H9 (cell line): ENCODE measurements at regions not wholly inside any gene's neighbourhood (a gene's known extent, or its start where the extent isn't known, plus 50 kb on each side); places are given as distances from the start of the nearest gene placed in this dataset.

Experiments used
- DNase-seq: peaks from one replicate; pipeline ENCODE4 v3.0.0-alpha.2; 2017
- H2AFZ ChIP-seq: one replicate; pipeline ENCODE4 v1.6.1; 2013; ENCODE audit warnings: mild to moderate bottlenecking, low read length, control low read depth, moderate library complexity
- H2AK5ac ChIP-seq: 2 replicates; pipeline ENCODE4 v1.6.1; 2013; ENCODE audit warnings: low read length, control low read depth, mixed read lengths; ENCODE audit not compliant: insufficient read length
- H2BK120ac ChIP-seq: one replicate; pipeline ENCODE4 v1.6.1; 2013; ENCODE audit warnings: low read depth, mild to moderate bottlenecking, low read length, control low read depth, inconsistent platforms; ENCODE audit not compliant: poor library complexity, severe bottlenecking
- H2BK12ac ChIP-seq: 2 replicates; pipeline ENCODE4 v1.6.1; 2013; ENCODE audit warnings: low read length, control low read depth, mixed read lengths, low read depth; ENCODE audit not compliant: insufficient read length
- H2BK15ac ChIP-seq: 2 replicates; pipeline ENCODE4 v1.6.1; 2013; ENCODE audit warnings: low read depth, low read length, control low read depth
- H2BK20ac ChIP-seq: one replicate; pipeline ENCODE4 v1.6.1; 2013; ENCODE audit warnings: low read depth, mild to moderate bottlenecking, low read length, control low read depth, inconsistent platforms; ENCODE audit not compliant: poor library complexity, severe bottlenecking
- H2BK5ac ChIP-seq: 2 replicates; pipeline ENCODE4 v1.6.1; 2013; ENCODE audit warnings: low read length, control low read depth, mixed read lengths; ENCODE audit not compliant: insufficient read length
- H3K14ac ChIP-seq: 2 replicates; pipeline ENCODE4 v1.6.1; 2013; ENCODE audit warnings: low read length, control low read depth; ENCODE audit not compliant: insufficient read depth
- H3K18ac ChIP-seq: 2 replicates; pipeline ENCODE4 v1.6.1; 2013; ENCODE audit warnings: low read depth, mild to moderate bottlenecking, mixed read lengths, low read length, control low read depth; ENCODE audit not compliant: insufficient read length
- H3K23ac ChIP-seq: 2 replicates; pipeline ENCODE4 v1.6.1; 2013; ENCODE audit warnings: low read length, control low read depth, mixed read lengths, low read depth; ENCODE audit not compliant: insufficient read length
- H3K23me2 ChIP-seq: 2 replicates; pipeline ENCODE4 v1.6.1; 2013; ENCODE audit warnings: low read depth, mild to moderate bottlenecking, mixed read lengths, low read length, control low read depth; ENCODE audit not compliant: insufficient read length, poor library complexity, severe bottlenecking
- H3K27ac ChIP-seq: 2 replicates; pipeline ENCODE4 v1.5.1; 2013; ENCODE audit warnings: low read length, control low read depth, mixed read lengths, low read depth; ENCODE audit not compliant: insufficient read length
- H3K27me3 ChIP-seq: 2 replicates; pipeline ENCODE4 v1.6.1; 2013; ENCODE audit warnings: low read length, control low read depth, inconsistent platforms; ENCODE audit not compliant: insufficient read depth
- H3K4ac ChIP-seq: 2 replicates; pipeline ENCODE4 v1.6.1; 2013; ENCODE audit warnings: low read depth, mild to moderate bottlenecking, control low read depth, inconsistent platforms, low read length, moderate library complexity
- H3K4me1 ChIP-seq: 2 replicates; pipeline ENCODE4 v1.6.1; 2013; ENCODE audit warnings: low read length, control low read depth, inconsistent platforms; ENCODE audit not compliant: insufficient read depth
- H3K4me2 ChIP-seq: 2 replicates; pipeline ENCODE4 v1.6.1; 2013; ENCODE audit warnings: low read length, control low read depth, mixed read lengths; ENCODE audit not compliant: insufficient read length, insufficient read depth
- H3K56ac ChIP-seq: 2 replicates; pipeline ENCODE4 v1.6.1; 2013; ENCODE audit warnings: low read depth, mild to moderate bottlenecking, mixed read lengths, low read length, control low read depth; ENCODE audit not compliant: insufficient read length
- H3K79me1 ChIP-seq: 2 replicates; pipeline ENCODE4 v1.6.1; 2013; ENCODE audit warnings: low read depth, mild to moderate bottlenecking, moderate library complexity, low read length, control low read depth, inconsistent platforms; ENCODE audit not compliant: insufficient read depth, poor library complexity, severe bottlenecking
- H3K79me2 ChIP-seq: 2 replicates; pipeline ENCODE4 v1.6.1; 2013; ENCODE audit warnings: low read length, control low read depth, inconsistent platforms; ENCODE audit not compliant: insufficient read depth
- H3K9ac ChIP-seq: 2 replicates; pipeline ENCODE4 v1.6.1; 2013; ENCODE audit warnings: low read length, control low read depth, mixed read lengths; ENCODE audit not compliant: insufficient read length; ENCODE audit errors: extremely low read depth
- H3K9me3 ChIP-seq: one replicate; pipeline ENCODE4 v1.6.1; 2013; ENCODE audit warnings: low read depth, low read length, inconsistent platforms; ENCODE audit not compliant: control insufficient read depth
- H3T11ph ChIP-seq: one replicate; pipeline ENCODE4 v1.6.1; 2013; ENCODE audit warnings: mild to moderate bottlenecking, low read length, control low read depth, inconsistent platforms
- H4K20me1 ChIP-seq: one replicate; pipeline ENCODE4 v1.6.1; 2013; ENCODE audit not compliant: control insufficient read depth, insufficient read length, insufficient read depth
- H4K5ac ChIP-seq: 2 replicates; pipeline ENCODE4 v1.6.1; 2013; ENCODE audit warnings: low read depth, mild to moderate bottlenecking, mixed read lengths, low read length, control low read depth; ENCODE audit not compliant: insufficient read length
- H4K8ac ChIP-seq: replicated peaks from 2 replicates; pipeline ENCODE4 v1.6.1; 2013; ENCODE audit warnings: low read length, control low read depth, mixed read lengths, low read depth; ENCODE audit not compliant: insufficient read length
- H4K91ac ChIP-seq: 2 replicates; pipeline ENCODE4 v1.6.1; 2013; ENCODE audit warnings: low read depth, mild to moderate bottlenecking, moderate library complexity, mixed read lengths, low read length, control low read depth; ENCODE audit not compliant: insufficient read length
- H3K27ac Mint-ChIP-seq, 3 experiments: 2 replicates in 2 of 3; 3 replicates in 1 of 3; pipeline ENCODE4 v1.8.0; 2020 to 2021; ENCODE audit warnings: mixed read lengths in 3 of 3, mild to moderate bottlenecking in 1 of 3, moderate library complexity in 1 of 3
- H3K27me3 Mint-ChIP-seq: 2 replicates; pipeline ENCODE4 v1.8.0; 2021; ENCODE audit warnings: low read depth, mild to moderate bottlenecking, moderate library complexity, mixed read lengths
- H3K36me3 Mint-ChIP-seq, 3 experiments: 2 replicates in 2 of 3; 3 replicates in 1 of 3; pipeline ENCODE4 v1.8.0; 2020 to 2021; ENCODE audit warnings: low read depth in 3 of 3, mixed read lengths in 3 of 3; ENCODE audit not compliant: insufficient read depth in 1 of 3
- H3K4me1 Mint-ChIP-seq, 2 experiments: 2 replicates each; pipeline ENCODE4 v1.8.0; 2020; ENCODE audit warnings: mixed read lengths in 2 of 2
- H3K4me3 Mint-ChIP-seq, 2 experiments: 2 replicates in 1 of 2; 3 replicates in 1 of 2; pipeline ENCODE4 v1.8.0; 2020 to 2021; ENCODE audit warnings: mild to moderate bottlenecking in 2 of 2, mixed read lengths in 2 of 2, moderate library complexity in 1 of 2
- H3K9me3 Mint-ChIP-seq, 2 experiments: 2 replicates in 1 of 2; 3 replicates in 1 of 2; pipeline ENCODE4 v1.8.0; 2020; ENCODE audit warnings: mild to moderate bottlenecking in 2 of 2, mixed read lengths in 2 of 2, moderate library complexity in 1 of 2
- CTCF ChIP-seq: fragments of 200-600 bp; sonication (generic); conservative IDR thresholded peaks from 3 replicates; pipeline ENCODE4 v1.8.0; 2021; ENCODE audit warnings: antibody characterized with exemption, mild to moderate bottlenecking
- WGBS: extraction: QIAGEN DNeasy Blood & Tissue Kit; methylation state at CpG from one replicate; pipeline ENCODE4 v1.1.7; 2013; ENCODE audit warnings: missing lambda C conversion rate, low lambda C conversion rate, mixed read lengths; ENCODE audit not compliant: insufficient read length; ENCODE audit errors: extremely low coverage; 5-methylcytosine and 5-hydroxymethylcytosine counted together

- H3K27ac ChIP-seq, result no peak overlapping the region
- H3K4ac ChIP-seq, result no peak overlapping the region
- no peak overlapping the region for H2BK20ac ChIP-seq
- no peaks in the 10 kb centered on the region for H3K79me2 ChIP-seq
- Mint-ChIP-seq H3K4me3 (no peak overlapping the region), H3K36me3 (peaks cover 7 to 15% (median 9%) of the 10 kb centered on the region in 3 experiments; a peak in 6 of 7 replicates), H3K27ac (no peak overlapping the region; a peak in 1 of 7 replicates), H3K27me3 (no peaks in the 10 kb centered on the region), H3K9me3 (peaks cover 11 to 15% of the 10 kb centered on the region in 2 experiments), H3K4me1 (peaks cover 0 to 4% of the 10 kb centered on the region in 2 experiments; a peak in 2 of 4 replicates)
- TF ChIP-seq CTCF, result no peak
- H3K79me1 ChIP-seq, result no peaks in the 10 kb centered on the region
- H3K23me2 ChIP-seq, result no peaks in the 10 kb centered on the region
- peaks cover 2% of the 10 kb centered on the region; the same call in 1 of the 2 replicates for H3K4me1 ChIP-seq
- H2BK5ac ChIP-seq, result no peak overlapping the region
- no peak overlapping the region for H4K5ac ChIP-seq
- H2AK5ac ChIP-seq, result no peak overlapping the region
- H4K20me1 ChIP-seq, result no peaks in the 10 kb centered on the region
- H3K4me2 ChIP-seq, result no peak overlapping the region
- no peak overlapping the region for H2BK120ac ChIP-seq
- H3K56ac ChIP-seq, result no peak overlapping the region
- no peak overlapping the region for H3K18ac ChIP-seq
- H4K91ac ChIP-seq, result no peak overlapping the region
- no CpG with 5 or more reads among the region's 2 CpGs for WGBS
- H4K8ac ChIP-seq, result no peak overlapping the region
- no peak overlapping the region for H2BK15ac ChIP-seq
- DNase-seq, result no peak
- no peak overlapping the region for H3K23ac ChIP-seq
- H3K9me3 ChIP-seq, result no peaks in the 10 kb centered on the region
- H3K27me3 ChIP-seq, result no peaks in the 10 kb centered on the region
- H3K14ac ChIP-seq, result no peak overlapping the region
- no peak overlapping the region for H3K9ac ChIP-seq
- H3T11ph ChIP-seq, result no peak overlapping the region
- H2BK12ac ChIP-seq, result no peak overlapping the region
- no peak overlapping the region for H2AFZ ChIP-seq
These were observed 1643.1 kb upstream of the CELF4 start for GRCh38 chr18:39208729-39209128.
